Mesenteric fat pad (tissue), 1 donor: ENCODE measurements at regions not wholly inside any gene's neighbourhood (a gene's known extent, or its start where the extent isn't known, plus 50 kb on each side); places are given as distances from the start of the nearest gene placed in this dataset.

ENCODE experiments used
- DNase-seq: peaks from one replicate; pipeline ENCODE4 v3.0.0-alpha.2; 2020; ENCODE audit warnings: low spot score
- donor health status: DM: yes; HTN: yes; CAD: no.

- no peak for DNase-seq
Observed at GRCh38 chr4:126725906-126726305, 906.9 kb upstream of the INTU start.

GRCh38 chr4:126727461-126727860 is 905.3 kb upstream of the INTU start:
- no peak for DNase-seq

- DNase-seq, result no peak
Observed at GRCh38 chr4:126731062-126731461, 901.7 kb upstream of the INTU start.

GRCh38 chr4:126733301-126733700 is 899.5 kb upstream of the INTU start:
- DNase-seq, result no peak

- DNase-seq, result no peak
Observed at GRCh38 chr4:126734465-126734864, 898.3 kb upstream of the INTU start.

GRCh38 chr4:126735294-126736132 is 897.2 kb upstream of the INTU start:
- no peak for DNase-seq

- no peak for DNase-seq
Observed at GRCh38 chr4:126736133-126736518, 896.6 kb upstream of the INTU start.

GRCh38 chr4:126737899-126738526 is 894.7 kb upstream of the INTU start:
- no peak for DNase-seq

GRCh38 chr4:126738527-126738923 is 894.2 kb upstream of the INTU start:
- DNase-seq, result no peak

GRCh38 chr4:126738926-126739325 is 893.8 kb upstream of the INTU start:
- DNase-seq, result no peak

- DNase-seq, result no peak
Observed at GRCh38 chr4:126740687-126741086, 892.1 kb upstream of the INTU start.

- DNase-seq, result no peak
Observed at GRCh38 chr4:126742048-126742447, 890.7 kb upstream of the INTU start.

- DNase-seq, result no peak
Observed at GRCh38 chr4:126742885-126743284, 889.9 kb upstream of the INTU start.

- DNase-seq, result no peak
Observed at GRCh38 chr4:126748736-126749135, 884.0 kb upstream of the INTU start.

- no peak for DNase-seq
Observed at GRCh38 chr4:126750723-126751122, 882.0 kb upstream of the INTU start.

- no peak for DNase-seq
Observed at GRCh38 chr4:126752126-126752525, 880.6 kb upstream of the INTU start.

GRCh38 chr4:126752702-126753101 is 880.1 kb upstream of the INTU start:
- DNase-seq, result no peak

- DNase-seq, result no peak
Observed at GRCh38 chr4:126753592-126753991, 879.2 kb upstream of the INTU start.

- DNase-seq, result no peak
Observed at GRCh38 chr4:126755506-126755905, 877.3 kb upstream of the INTU start.

GRCh38 chr4:126756050-126756829 is 876.5 kb upstream of the INTU start:
- DNase-seq, result no peak

GRCh38 chr4:126757219-126757618 is 875.5 kb upstream of the INTU start:
- no peak for DNase-seq

- no peak for DNase-seq
Observed at GRCh38 chr4:126758493-126758892, 874.3 kb upstream of the INTU start.
